ENCODE measurements at regions not wholly inside any gene's neighbourhood (a gene's known extent, or its start where the extent isn't known, plus 50 kb on each side); places are given as distances from the start of the nearest gene placed in this dataset.

DNA sequence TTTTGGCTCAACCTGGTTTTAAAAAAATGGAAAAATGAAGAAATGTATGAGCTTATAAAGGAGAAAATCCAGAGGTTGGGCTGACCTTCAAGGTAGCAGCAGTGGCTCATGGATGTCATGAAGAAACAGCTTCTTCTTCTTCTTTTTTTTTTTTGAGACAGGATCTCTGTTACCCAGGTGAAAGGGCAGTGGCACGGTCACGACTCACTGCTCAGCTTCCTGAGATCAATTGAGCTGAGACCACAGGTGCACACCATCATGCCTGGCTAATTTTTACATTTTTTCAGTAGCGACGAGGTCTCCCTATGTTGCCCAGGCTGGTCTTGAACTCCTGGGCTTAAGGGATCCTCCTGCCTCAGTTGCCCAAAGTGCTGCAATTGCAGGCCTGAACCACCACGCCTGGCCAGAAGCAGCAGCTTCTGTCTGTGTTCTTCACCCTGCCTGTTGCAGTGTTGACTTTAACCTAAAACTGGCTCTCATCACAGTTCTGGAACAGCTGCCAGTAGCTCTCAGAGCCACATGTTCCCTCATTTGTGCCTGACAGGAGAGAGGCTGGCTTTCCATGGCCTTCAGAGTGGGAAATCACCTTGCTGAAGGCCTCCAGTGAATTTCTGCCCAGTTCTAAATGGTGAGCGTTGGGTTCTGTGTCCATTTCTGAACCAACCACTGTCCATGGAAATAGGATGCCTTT, 117.7 kb downstream of the PFKFB3 start:
- TF ChIP-seq, protein P1, sequence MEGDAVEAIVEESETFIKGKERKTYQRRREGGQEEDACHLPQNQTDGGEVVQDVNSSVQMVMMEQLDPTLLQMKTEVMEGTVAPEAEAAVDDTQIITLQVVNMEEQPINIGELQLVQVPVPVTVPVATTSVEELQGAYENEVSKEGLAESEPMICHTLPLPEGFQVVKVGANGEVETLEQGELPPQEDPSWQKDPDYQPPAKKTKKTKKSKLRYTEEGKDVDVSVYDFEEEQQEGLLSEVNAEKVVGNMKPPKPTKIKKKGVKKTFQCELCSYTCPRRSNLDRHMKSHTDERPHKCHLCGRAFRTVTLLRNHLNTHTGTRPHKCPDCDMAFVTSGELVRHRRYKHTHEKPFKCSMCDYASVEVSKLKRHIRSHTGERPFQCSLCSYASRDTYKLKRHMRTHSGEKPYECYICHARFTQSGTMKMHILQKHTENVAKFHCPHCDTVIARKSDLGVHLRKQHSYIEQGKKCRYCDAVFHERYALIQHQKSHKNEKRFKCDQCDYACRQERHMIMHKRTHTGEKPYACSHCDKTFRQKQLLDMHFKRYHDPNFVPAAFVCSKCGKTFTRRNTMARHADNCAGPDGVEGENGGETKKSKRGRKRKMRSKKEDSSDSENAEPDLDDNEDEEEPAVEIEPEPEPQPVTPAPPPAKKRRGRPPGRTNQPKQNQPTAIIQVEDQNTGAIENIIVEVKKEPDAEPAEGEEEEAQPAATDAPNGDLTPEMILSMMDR (IDR thresholded peaks at IDR 0.05): no peak
- no peak for TF ChIP-seq POLR2AphosphoS5 (IDR thresholded peaks at IDR 0.05)
- TF ChIP-seq POLR2A (IDR thresholded peaks at IDR 0.05; ENCODE audit: low read depth): no peak
